Lower leg skin (tissue), 4 donors: ENCODE measurements at regions not wholly inside any gene's neighbourhood (a gene's known extent, or its start where the extent isn't known, plus 50 kb on each side); places are given as distances from the start of the nearest gene placed in this dataset.

Source experiments
- DNase-seq, 2 donors: peaks; one replicate each; pipeline ENCODE4 v3.0.0-alpha.2; 2019; ENCODE audit warnings: low spot score in 2 of 2
- H3K4me3 ChIP-seq: fragments of 200-600 bp; sonication (generic); 2 replicates; pipeline ENCODE4 v1.5.1; 2017; ENCODE audit warnings: mild to moderate bottlenecking, low read depth; ENCODE audit not compliant: poor library complexity, severe bottlenecking
- POLR2A ChIP-seq, 2 donors: fragments of 450-650 bp; IDR thresholded peaks; one replicate each; pipeline ENCODE4 v1.6.1; 2016 to 2017; ENCODE audit warnings: antibody characterized with exemption in 2 of 2, mild to moderate bottlenecking in 1 of 2, moderate library complexity in 1 of 2
- WGBS, 2 donors: methylation state at CpG; one replicate each; pipeline ENCODE4 v1.1.5; 2018; 5-methylcytosine and 5-hydroxymethylcytosine counted together
- intact Hi-C: fragments of 100-400 bp; cut with DNase I; formaldehyde crosslinking; loops from one replicate; pipeline ENCODE4 v1.15.0; 2023; ENCODE audit warnings: low total_unique reads
- TF ChIP-seq, protein P1 (sequence below), 3 donors: fragments of 450-650 bp; IDR thresholded peaks; one replicate each; pipeline ENCODE4 v1.5.1; 2016; ENCODE audit warnings: antibody characterized with exemption in 3 of 3, mild to moderate bottlenecking in 3 of 3, moderate library complexity in 2 of 3

- intact Hi-C loops: no loop called here
- WGBS, 2 donors: 62 to 67% methylated on average over 4 of the region's 4 CpGs
- DNase-seq: no peak
- no peak overlapping the region for H3K4me3 ChIP-seq
- TF ChIP-seq, protein P1, sequence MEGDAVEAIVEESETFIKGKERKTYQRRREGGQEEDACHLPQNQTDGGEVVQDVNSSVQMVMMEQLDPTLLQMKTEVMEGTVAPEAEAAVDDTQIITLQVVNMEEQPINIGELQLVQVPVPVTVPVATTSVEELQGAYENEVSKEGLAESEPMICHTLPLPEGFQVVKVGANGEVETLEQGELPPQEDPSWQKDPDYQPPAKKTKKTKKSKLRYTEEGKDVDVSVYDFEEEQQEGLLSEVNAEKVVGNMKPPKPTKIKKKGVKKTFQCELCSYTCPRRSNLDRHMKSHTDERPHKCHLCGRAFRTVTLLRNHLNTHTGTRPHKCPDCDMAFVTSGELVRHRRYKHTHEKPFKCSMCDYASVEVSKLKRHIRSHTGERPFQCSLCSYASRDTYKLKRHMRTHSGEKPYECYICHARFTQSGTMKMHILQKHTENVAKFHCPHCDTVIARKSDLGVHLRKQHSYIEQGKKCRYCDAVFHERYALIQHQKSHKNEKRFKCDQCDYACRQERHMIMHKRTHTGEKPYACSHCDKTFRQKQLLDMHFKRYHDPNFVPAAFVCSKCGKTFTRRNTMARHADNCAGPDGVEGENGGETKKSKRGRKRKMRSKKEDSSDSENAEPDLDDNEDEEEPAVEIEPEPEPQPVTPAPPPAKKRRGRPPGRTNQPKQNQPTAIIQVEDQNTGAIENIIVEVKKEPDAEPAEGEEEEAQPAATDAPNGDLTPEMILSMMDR (IDR thresholded peaks at IDR 0.05): no peak
- TF ChIP-seq POLR2A (IDR thresholded peaks at IDR 0.05): no peak
Observed at GRCh38 chr7:130999926-131000325, 265.9 kb upstream of the KLF14 start.

- H3K4me3 ChIP-seq: no peak overlapping the region
- no peak for DNase-seq
- TF ChIP-seq, protein P1 (IDR thresholded peaks at IDR 0.05): no peak
- TF ChIP-seq POLR2A (IDR thresholded peaks at IDR 0.05): no peak
- intact Hi-C loops: no loop called here
- 80 to 84% methylated on average over 6 of the region's 6 CpGs for WGBS, 2 donors
Observed at GRCh38 chr7:131000389-131000788, 266.4 kb upstream of the KLF14 start.

GRCh38 chr7:131000873-131001272 lies 266.9 kb upstream of the KLF14 start:
- WGBS, 2 donors: 36 to 43% methylated on average over 2 of the region's 2 CpGs
- no peak for DNase-seq
- intact Hi-C loops: no loop called here

DNA sequence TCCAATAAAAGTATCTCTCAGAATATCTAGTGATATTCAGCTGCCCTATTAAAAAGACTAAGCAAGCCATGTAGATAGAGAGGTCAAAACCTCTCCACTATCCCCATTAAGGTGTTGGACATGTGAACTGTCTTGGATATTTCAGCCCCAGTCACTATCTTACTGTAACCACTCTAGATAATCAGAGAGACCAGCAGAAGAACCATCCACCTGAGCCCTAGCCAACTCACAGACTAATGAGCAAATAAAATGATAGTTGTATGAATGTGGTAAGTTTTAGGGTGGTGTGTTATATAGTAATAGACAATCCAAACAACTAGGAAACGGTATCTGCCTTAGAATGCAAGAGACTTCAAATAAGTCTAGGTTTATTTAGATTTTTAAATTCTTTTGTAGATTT lies 268.6 kb upstream of the KLF14 start:
- TF ChIP-seq POLR2A (IDR thresholded peaks at IDR 0.05): no peak
- TF ChIP-seq, protein P1 (IDR thresholded peaks at IDR 0.05): no peak
- intact Hi-C loops: no loop called here
- 87 to 100% methylated on average over 1 of the region's 1 CpG for WGBS, 2 donors
- no peak overlapping the region for H3K4me3 ChIP-seq
- no peak for DNase-seq

More at GRCh38 chr7:131000873-131001272, 266.9 kb upstream of the KLF14 start:
- no peak for TF ChIP-seq POLR2A (IDR thresholded peaks at IDR 0.05)
- TF ChIP-seq, protein P1 (IDR thresholded peaks at IDR 0.05): no peak
- no peak overlapping the region for H3K4me3 ChIP-seq

GRCh38 chr7:131003634-131004033 lies 269.6 kb upstream of the KLF14 start:
- TF ChIP-seq, protein P1 (IDR thresholded peaks at IDR 0.05): no peak
- TF ChIP-seq POLR2A (IDR thresholded peaks at IDR 0.05): no peak
- H3K4me3 ChIP-seq: no peak overlapping the region
- intact Hi-C loops: no loop called here
- DNase-seq: no peak
- WGBS, 2 donors: 86 to 89% methylated on average over 4 of the region's 4 CpGs

GRCh38 chr7:131004371-131004770 lies 270.4 kb upstream of the KLF14 start:
- WGBS, 2 donors: 0% methylated on average over 1 of the region's 1 CpG
- H3K4me3 ChIP-seq: no peak overlapping the region
- no peak for DNase-seq
- intact Hi-C loops: no loop called here
- TF ChIP-seq, protein P1 (IDR thresholded peaks at IDR 0.05): no peak
- no peak for TF ChIP-seq POLR2A (IDR thresholded peaks at IDR 0.05)
